ENCODE measurements at regions not wholly inside any gene's neighbourhood (a gene's known extent, or its start where the extent isn't known, plus 50 kb on each side); places are given as distances from the start of the nearest gene placed in this dataset.

DNA sequence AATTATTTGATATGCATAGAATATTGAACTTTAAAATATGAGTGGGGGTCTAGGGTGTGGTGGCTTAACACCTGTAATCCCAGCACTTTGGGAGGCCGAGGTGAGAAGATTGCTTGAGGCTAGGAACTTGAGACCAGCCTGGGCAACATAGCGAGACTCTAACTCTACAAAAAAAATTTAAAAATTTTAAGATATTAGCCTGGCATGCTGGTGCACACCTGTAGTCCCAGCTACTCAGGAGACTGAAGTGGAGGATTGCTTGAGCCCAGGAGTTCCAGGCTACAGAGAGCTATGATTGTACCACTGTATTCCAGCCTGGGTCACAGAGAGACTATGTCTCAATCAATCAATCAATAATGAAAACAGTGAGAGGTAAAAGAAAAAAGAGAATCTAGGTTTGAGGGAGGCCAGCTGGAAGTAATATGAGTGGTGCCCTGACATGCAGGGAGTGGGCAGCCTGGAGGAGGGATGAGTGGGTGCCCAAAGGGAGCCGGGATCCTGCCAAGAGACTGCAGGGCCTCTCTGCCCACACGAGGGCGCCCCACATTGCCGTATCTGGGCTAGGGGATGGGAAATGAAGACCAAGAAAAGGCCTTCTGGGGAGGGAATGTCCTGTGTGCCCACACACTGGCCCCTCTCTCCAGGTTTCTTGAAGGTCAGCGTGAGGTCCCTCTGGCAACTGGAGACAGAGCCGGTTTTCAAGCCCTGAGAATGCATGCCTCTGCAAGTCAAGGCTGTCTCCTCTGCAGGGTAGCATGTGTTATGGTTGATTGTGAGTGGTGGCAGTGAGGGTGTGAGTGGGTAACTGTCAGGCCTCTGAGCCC is 93.9 kb upstream of the PPM1J start:
- TF ChIP-seq POLR2AphosphoS5 (IDR thresholded peaks at IDR 0.05) (no peak), POLR2A (IDR thresholded peaks at IDR 0.05) (no peak)
